Mesenchymal stem cell (in vitro differentiated cells and primary cell): ENCODE measurements at regions not wholly inside any gene's neighbourhood (a gene's known extent, or its start where the extent isn't known, plus 50 kb on each side); places are given as distances from the start of the nearest gene placed in this dataset.
A peak's percentile ranks its signal among the peaks of the same experiment; 100 is the strongest.

Experiments used
- DNase-seq: peaks from one replicate; pipeline ENCODE4 v3.0.0-alpha.2; 2013
- H2AFZ ChIP-seq: one replicate; pipeline ENCODE4 v1.6.1; 2013; ENCODE audit warnings: low read depth, mild to moderate bottlenecking, control low read depth, inconsistent platforms, low read length, moderate library complexity
- H2AK5ac ChIP-seq: 2 replicates; pipeline ENCODE4 v1.6.1; 2013; ENCODE audit warnings: low read length, moderate library complexity, mild to moderate bottlenecking, inconsistent platforms; ENCODE audit not compliant: severe bottlenecking
- H2BK120ac ChIP-seq: one replicate; pipeline ENCODE4 v1.6.1; 2013; ENCODE audit warnings: low read depth, mild to moderate bottlenecking, inconsistent platforms, low read length, moderate library complexity
- H2BK12ac ChIP-seq, 2 experiments: one replicate each; pipeline ENCODE4 v1.6.1; 2013; ENCODE audit warnings: inconsistent platforms in 2 of 2, low read length in 2 of 2, mild to moderate bottlenecking in 2 of 2, moderate library complexity in 2 of 2, control low read depth in 1 of 2
- H2BK15ac ChIP-seq: one replicate; pipeline ENCODE4 v1.6.1; 2013; ENCODE audit warnings: mild to moderate bottlenecking, low read depth, inconsistent platforms; ENCODE audit not compliant: poor library complexity, severe bottlenecking
- H2BK5ac ChIP-seq: 2 replicates; pipeline ENCODE4 v1.6.1; 2013; ENCODE audit warnings: low read depth, mild to moderate bottlenecking, low read length, control low read depth, inconsistent platforms; ENCODE audit not compliant: poor library complexity, severe bottlenecking
- H3K14ac ChIP-seq, 2 experiments: one replicate each; pipeline ENCODE4 v1.6.1; 2013; ENCODE audit warnings: inconsistent platforms in 2 of 2, low read length in 2 of 2, control low read depth in 1 of 2, mild to moderate bottlenecking in 1 of 2, moderate library complexity in 1 of 2
- H3K18ac ChIP-seq, 2 experiments: one replicate each; pipeline ENCODE4 v1.6.1; 2013; ENCODE audit warnings: inconsistent platforms in 2 of 2, low read length in 2 of 2, control low read depth in 1 of 2, low read depth in 1 of 2, mild to moderate bottlenecking in 1 of 2
- H3K23ac ChIP-seq, 2 experiments: one replicate each; pipeline ENCODE4 v1.6.1; 2013; ENCODE audit warnings: inconsistent platforms in 2 of 2, low read length in 2 of 2, mild to moderate bottlenecking in 2 of 2, moderate library complexity in 2 of 2, control low read depth in 1 of 2
- H3K27ac ChIP-seq: 2 replicates; pipeline ENCODE4 v1.5.1; 2013; ENCODE audit warnings: mild to moderate bottlenecking, moderate library complexity, low read length, control low read depth, inconsistent platforms; ENCODE audit not compliant: poor library complexity, severe bottlenecking
- H3K27me3 ChIP-seq, 2 experiments: 2 replicates each; pipeline versions ENCODE4 v1.6.1 to v1.7.0; 2013; ENCODE audit warnings: low read length in 2 of 2, mild to moderate bottlenecking in 2 of 2, moderate library complexity in 2 of 2, control low read depth in 1 of 2, inconsistent platforms in 1 of 2; ENCODE audit not compliant: control insufficient read depth in 1 of 2, insufficient read depth in 1 of 2
- H3K36me3 ChIP-seq, 2 experiments: 2 replicates each; pipeline versions ENCODE4 v1.6.1 to v1.7.0; 2013; ENCODE audit warnings: low read length in 2 of 2, control low read depth in 1 of 2, inconsistent platforms in 1 of 2, low read depth in 1 of 2, mild to moderate bottlenecking in 1 of 2; ENCODE audit not compliant: insufficient read depth in 2 of 2, control insufficient read depth in 1 of 2
- H3K4ac ChIP-seq, 2 experiments: one replicate each; pipeline ENCODE4 v1.6.1; 2013; ENCODE audit warnings: inconsistent platforms in 2 of 2, low read length in 2 of 2, mild to moderate bottlenecking in 2 of 2, moderate library complexity in 2 of 2, control low read depth in 1 of 2, low read depth in 1 of 2
- H3K4me1 ChIP-seq: 2 replicates; pipeline ENCODE4 v1.6.1; 2013; ENCODE audit warnings: low read depth, low read length, control low read depth; ENCODE audit not compliant: control insufficient read depth, insufficient read depth
- H3K4me2 ChIP-seq: 2 replicates; pipeline ENCODE4 v1.6.1; 2013; ENCODE audit warnings: low read length, mild to moderate bottlenecking, inconsistent platforms; ENCODE audit not compliant: poor library complexity, severe bottlenecking
- H3K4me3 ChIP-seq, 2 experiments: 2 replicates each; pipeline versions ENCODE4 v1.5.1 to v1.7.0; 2013; ENCODE audit warnings: low read length in 2 of 2, mild to moderate bottlenecking in 2 of 2, control low read depth in 1 of 2, low read depth in 1 of 2; ENCODE audit not compliant: insufficient read depth in 1 of 2
- H3K79me1 ChIP-seq: replicated peaks from 2 replicates; pipeline ENCODE4 v1.6.1; 2013; ENCODE audit warnings: mild to moderate bottlenecking, control low read depth, low read length, inconsistent platforms; ENCODE audit not compliant: poor library complexity, severe bottlenecking
- H3K9ac ChIP-seq: 2 replicates; pipeline ENCODE4 v1.7.0; 2013; ENCODE audit warnings: mild to moderate bottlenecking, low read length, moderate library complexity
- H3K9me3 ChIP-seq: 2 replicates; pipeline ENCODE4 v1.7.0; 2013; ENCODE audit warnings: mild to moderate bottlenecking, low read length; ENCODE audit not compliant: control insufficient read depth
- H4K8ac ChIP-seq: one replicate; pipeline ENCODE4 v1.6.1; 2013; ENCODE audit warnings: inconsistent platforms, mild to moderate bottlenecking, low read length, moderate library complexity
- H4K91ac ChIP-seq: one replicate; pipeline ENCODE4 v1.6.1; 2013; ENCODE audit warnings: mild to moderate bottlenecking, low read length, inconsistent platforms
- whole genome bisulfite sequencing: methylation state at CpG from one replicate; pipeline ENCODE4 v1.1.7; 2013; ENCODE audit warnings: mixed read lengths; 5-methylcytosine and 5-hydroxymethylcytosine counted together

- Histone ChIP-seq H3K18ac (no peak overlapping the region), H2BK15ac (peak overlapping the region; percentile 2), H3K79me1 (no peaks in the 10 kb centered on the region), H4K91ac (no peak overlapping the region), H3K27ac (no peak overlapping the region), H3K23ac (no peak overlapping the region), H3K14ac (no peak overlapping the region), H3K4me2 (no peak overlapping the region), H2BK120ac (no peak overlapping the region), H3K9ac (no peak overlapping the region), H3K36me3 (no peaks in the 10 kb centered on the region), H3K4me1 (peaks cover 5% of the 10 kb centered on the region), H2AFZ (no peak overlapping the region), H3K4ac (no peak overlapping the region), H2AK5ac (no peak overlapping the region), H3K27me3 (no peaks in the 10 kb centered on the region), H3K4me3 (no peak overlapping the region), H2BK12ac (no peak overlapping the region), H4K8ac (no peak overlapping the region), H3K9me3 (no peaks in the 10 kb centered on the region), H2BK5ac (no peak overlapping the region)
- 78% methylated on average over 10 of the region's 13 CpGs for WGBS
- DNase-seq, result no peak
Observed at GRCh38 chr6:6704103-6705060, 115.9 kb downstream of the LY86 start.

DNA sequence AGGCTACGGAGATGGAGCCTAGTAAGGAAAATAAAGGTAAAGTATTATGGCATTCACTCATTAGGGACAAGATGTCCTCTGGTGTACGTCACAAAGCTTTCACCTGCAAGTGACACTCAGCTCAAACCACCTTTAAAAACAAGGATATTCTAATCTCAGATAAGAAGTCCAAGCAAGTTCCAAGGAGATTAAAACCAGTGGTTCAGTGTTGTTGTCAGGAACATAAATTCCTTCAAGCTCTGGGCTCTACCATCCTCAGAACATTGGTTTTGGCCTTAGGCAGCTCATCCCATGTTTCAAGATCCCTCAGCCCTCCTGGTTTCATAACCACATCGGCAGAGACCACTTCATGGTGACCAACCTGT, 116.5 kb downstream of the LY86 start:
- Histone ChIP-seq H3K4me3 (no peak overlapping the region), H4K8ac (no peak overlapping the region), H3K27me3 (peaks cover under 1 to 1% of the 10 kb centered on the region in 2 experiments), H3K18ac (no peak overlapping the region), H3K9ac (no peak overlapping the region), H3K79me1 (no peaks in the 10 kb centered on the region), H2AK5ac (no peak overlapping the region), H3K4me2 (no peak overlapping the region), H3K14ac (no peak overlapping the region), H3K4ac (no peak overlapping the region), H3K23ac (no peak overlapping the region), H3K27ac (no peak overlapping the region), H3K9me3 (no peaks in the 10 kb centered on the region), H2BK12ac (no peak overlapping the region), H3K36me3 (no peaks in the 10 kb centered on the region), H4K91ac (no peak overlapping the region), H2BK120ac (no peak overlapping the region), H3K4me1 (no peaks in the 10 kb centered on the region), H2BK15ac (no peak overlapping the region), H2AFZ (no peak overlapping the region), H2BK5ac (no peak overlapping the region)
- 96% methylated on average over 3 of the region's 3 CpGs for WGBS
- no peak for DNase-seq

DNA sequence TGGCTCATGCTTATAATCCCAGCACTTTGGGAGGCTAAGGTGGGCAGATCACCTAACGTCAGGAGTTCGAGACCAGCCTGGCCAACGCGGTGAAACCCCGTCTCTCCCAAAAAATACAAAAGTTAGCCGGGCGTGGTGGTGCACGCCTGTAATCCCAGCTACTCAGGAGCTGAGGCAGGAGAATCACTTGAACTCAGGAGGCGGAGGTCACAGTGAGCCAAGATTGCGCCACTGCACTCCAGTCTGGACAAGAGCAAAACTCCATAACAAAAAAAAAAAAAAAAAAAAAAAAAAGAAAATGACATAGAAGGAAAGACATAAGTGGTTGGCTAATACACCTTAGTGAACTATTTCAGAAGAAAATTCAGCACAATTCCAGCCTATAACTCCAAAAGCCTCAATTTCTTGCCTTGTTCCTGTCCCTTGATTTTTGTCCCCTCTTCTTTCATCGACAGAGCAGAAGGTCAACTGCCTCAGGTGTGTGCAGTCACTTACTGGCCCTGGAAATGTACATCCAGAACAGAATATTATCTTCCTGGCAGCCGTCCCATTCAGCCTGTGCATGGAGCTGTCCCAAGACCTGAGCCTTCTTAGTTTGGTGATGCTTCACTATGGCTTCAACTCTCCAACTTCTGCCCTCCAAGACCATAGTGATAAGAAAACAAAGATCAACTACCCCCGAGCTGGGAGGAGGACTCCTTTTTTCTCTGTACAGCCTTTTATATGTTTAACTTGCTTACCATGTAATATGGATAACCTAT, 117.6 kb downstream of the LY86 start:
- WGBS, result 96% methylated on average over 9 of the region's 13 CpGs
- no peak overlapping the region for H2BK120ac ChIP-seq
- H3K4ac ChIP-seq, result no peak overlapping the region
- peaks cover 4 to 5% of the 10 kb centered on the region in 2 experiments for H3K27me3 ChIP-seq
- no peak overlapping the region for H2BK12ac ChIP-seq
- no peak overlapping the region for H3K18ac ChIP-seq
- no peak overlapping the region for H3K14ac ChIP-seq
- H3K4me2 ChIP-seq, result no peak overlapping the region
- no peak overlapping the region for H4K8ac ChIP-seq
- no peak overlapping the region for H3K9ac ChIP-seq
- no peak for DNase-seq
- no peak overlapping the region for H4K91ac ChIP-seq
- H2BK15ac ChIP-seq, result no peak overlapping the region
- H3K23ac ChIP-seq, result no peak overlapping the region
- no peaks in the 10 kb centered on the region for H3K79me1 ChIP-seq
- H3K4me1 ChIP-seq, result no peaks in the 10 kb centered on the region
- no peak overlapping the region for H2AK5ac ChIP-seq
- H2AFZ ChIP-seq, result no peak overlapping the region
- no peak overlapping the region for H3K4me3 ChIP-seq
- no peaks in the 10 kb centered on the region for H3K36me3 ChIP-seq
- no peak overlapping the region for H3K27ac ChIP-seq
- no peak overlapping the region for H2BK5ac ChIP-seq
- no peaks in the 10 kb centered on the region for H3K9me3 ChIP-seq

DNA sequence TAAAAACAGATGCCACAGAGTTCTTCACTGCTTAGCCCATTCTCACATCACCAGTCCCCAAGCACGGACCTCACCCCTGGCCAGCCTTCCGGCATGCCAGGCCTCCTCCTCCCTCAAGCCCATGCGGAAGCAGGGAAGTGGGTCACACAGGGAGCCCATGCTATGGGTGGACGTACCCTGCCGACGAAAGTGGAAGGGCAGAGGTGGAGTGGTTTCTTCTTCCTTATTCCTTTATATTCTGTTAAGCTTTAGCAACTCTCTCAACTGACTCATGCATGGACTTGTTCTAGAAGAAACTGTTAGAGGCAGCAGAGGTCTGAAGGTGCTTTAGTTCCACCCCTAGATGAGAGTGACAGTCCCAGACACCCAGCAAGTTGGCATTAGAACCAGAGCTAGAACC, 118.6 kb downstream of the LY86 start:
- H2AFZ ChIP-seq, result no peak overlapping the region
- H3K36me3 ChIP-seq, result no peaks in the 10 kb centered on the region
- no peak overlapping the region for H2BK120ac ChIP-seq
- H3K79me1 ChIP-seq, result no peaks in the 10 kb centered on the region
- no peak overlapping the region for H3K18ac ChIP-seq
- 95% methylated on average over 3 of the region's 6 CpGs for WGBS
- H2AK5ac ChIP-seq, result no peak overlapping the region
- H2BK15ac ChIP-seq, result no peak overlapping the region
- H4K91ac ChIP-seq, result no peak overlapping the region
- no peak overlapping the region for H3K4me2 ChIP-seq
- H4K8ac ChIP-seq, result no peak overlapping the region
- no peak overlapping the region for H3K4me3 ChIP-seq
- H3K4me1 ChIP-seq, result peaks cover under 1% of the 10 kb centered on the region
- no peak overlapping the region for H2BK5ac ChIP-seq
- no peak for DNase-seq
- no peak overlapping the region for H3K23ac ChIP-seq
- peaks cover 4 to 5% of the 10 kb centered on the region in 2 experiments for H3K27me3 ChIP-seq
- H3K9ac ChIP-seq, result no peak overlapping the region
- no peaks in the 10 kb centered on the region for H3K9me3 ChIP-seq
- no peak overlapping the region for H3K14ac ChIP-seq
- H2BK12ac ChIP-seq, result no peak overlapping the region
- no peak overlapping the region for H3K27ac ChIP-seq
- H3K4ac ChIP-seq, result no peak overlapping the region
